GM18517 (cell line): ENCODE measurements at regions not wholly inside any gene's neighbourhood (a gene's known extent, or its start where the extent isn't known, plus 50 kb on each side); places are given as distances from the start of the nearest gene placed in this dataset.

Experiments
- ATAC-seq: cut with Tn5 transposase; IDR thresholded peaks from one replicate; pipeline ENCODE4 v1.9.1; 2021; ENCODE audit warnings: mild to moderate bottlenecking, moderate library complexity; ENCODE audit not compliant: unreplicated experiment

GRCh38 chr5:33312571-33313549 is 127.9 kb upstream of the TARS1 start:
- ATAC-seq: no peak

- no peak for ATAC-seq
Observed at GRCh38 chr5:33315189-33315588, 125.6 kb upstream of the TARS1 start.

GRCh38 chr5:33316773-33317172 is 124.0 kb upstream of the TARS1 start:
- ATAC-seq: no peak

GRCh38 chr5:33317271-33317670 is 123.5 kb upstream of the TARS1 start:
- no peak for ATAC-seq

- no peak for ATAC-seq
Observed at GRCh38 chr5:33319151-33319550, 121.6 kb upstream of the TARS1 start.

DNA sequence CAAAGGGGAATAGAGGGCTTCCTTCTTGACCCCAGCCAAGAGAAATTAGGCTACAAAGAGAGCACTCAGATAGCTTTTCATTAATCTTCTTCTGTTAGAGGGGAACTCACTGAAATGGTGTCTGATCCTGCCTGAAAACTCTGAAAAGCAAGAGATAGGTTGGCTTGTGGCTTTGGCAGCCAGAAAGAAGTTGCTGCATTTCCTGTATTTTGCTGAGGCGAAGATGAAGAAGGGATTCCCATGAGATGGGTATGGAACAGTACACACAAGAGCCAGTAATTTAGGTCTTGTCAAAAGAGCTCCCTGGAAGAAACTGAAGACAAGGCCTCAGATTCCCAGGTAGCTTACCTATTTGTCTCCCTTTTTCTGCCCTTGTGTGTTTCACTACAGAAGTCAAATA is 120.9 kb upstream of the TARS1 start:
- ATAC-seq: no peak

DNA sequence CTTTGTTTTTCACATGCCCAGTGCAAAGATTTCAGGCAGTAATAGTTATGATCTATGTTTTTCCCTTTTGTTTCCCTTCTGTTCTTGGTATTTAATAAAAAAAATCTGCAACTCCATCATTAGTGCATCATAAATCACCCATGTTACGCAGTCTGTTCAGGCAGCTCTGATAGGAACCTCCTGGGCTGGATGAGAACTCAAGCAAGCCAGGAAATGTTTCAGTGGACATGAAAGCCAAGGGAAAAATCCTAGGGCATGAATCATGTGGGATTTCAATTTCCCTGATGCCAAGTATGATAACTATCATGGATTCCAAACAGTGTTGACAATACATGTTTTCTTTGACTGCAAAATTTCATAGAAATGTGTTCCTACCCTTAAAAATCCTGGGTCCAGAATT is 119.7 kb upstream of the TARS1 start:
- no peak for ATAC-seq

DNA sequence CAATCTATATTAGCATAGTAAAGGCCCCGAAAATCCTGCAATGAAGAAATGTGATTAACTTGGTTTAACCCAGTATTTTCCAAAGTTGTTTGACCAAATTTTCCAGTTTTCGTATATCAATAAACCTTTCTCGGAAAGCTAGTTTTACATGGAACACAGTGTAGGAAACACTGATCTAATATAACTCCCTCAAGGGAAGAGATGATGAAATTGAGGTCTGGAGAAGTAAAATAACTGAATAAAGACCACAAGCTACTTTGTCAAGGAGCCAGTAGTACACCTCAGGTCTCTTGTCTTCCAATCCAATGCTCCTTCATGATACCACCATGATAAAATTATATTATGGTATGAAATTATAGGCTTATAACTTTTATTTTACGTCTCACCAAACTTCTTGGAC is 118.1 kb upstream of the TARS1 start:
- ATAC-seq: no peak

- ATAC-seq: no peak
Observed at GRCh38 chr5:33324667-33325307, 116.0 kb upstream of the TARS1 start.

DNA sequence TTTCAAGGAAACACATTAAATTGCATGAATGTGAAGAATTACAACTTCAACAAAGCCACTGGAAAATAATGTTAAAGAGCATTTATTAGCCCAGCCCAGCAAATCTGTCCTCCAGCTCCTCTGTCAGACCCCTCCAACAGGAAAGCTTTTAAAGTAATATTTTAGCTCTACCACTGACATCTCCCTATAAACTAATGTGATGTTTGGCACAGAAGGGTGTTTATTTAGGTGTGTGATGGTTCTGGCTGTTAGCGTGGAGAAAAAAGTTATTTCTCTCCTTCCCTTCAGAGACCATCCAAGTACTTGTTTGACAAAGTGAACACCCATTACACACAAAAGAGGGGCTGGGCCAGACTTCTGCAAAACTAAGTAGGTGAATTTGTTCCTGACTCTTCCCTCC is 111.9 kb upstream of the TARS1 start:
- no peak for ATAC-seq

DNA sequence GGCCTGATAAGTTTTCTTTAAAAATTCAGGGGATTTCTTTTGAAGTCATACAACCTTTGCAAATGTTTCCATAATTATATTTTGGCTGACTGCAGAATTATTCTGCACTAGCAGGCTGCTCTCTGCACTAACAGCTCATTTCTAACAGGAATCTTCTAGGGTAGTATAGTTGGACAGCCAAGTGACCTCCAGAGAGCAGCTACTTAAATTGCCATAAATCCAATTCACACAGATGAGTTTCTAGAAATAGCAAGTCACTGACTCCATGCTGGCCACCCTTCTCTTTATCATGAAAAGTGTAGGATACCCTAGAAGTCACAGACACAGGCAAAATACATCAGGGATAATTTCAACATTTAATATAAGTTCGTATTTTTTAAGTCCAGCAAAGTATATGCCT is 110.9 kb upstream of the TARS1 start:
- ATAC-seq: no peak

DNA sequence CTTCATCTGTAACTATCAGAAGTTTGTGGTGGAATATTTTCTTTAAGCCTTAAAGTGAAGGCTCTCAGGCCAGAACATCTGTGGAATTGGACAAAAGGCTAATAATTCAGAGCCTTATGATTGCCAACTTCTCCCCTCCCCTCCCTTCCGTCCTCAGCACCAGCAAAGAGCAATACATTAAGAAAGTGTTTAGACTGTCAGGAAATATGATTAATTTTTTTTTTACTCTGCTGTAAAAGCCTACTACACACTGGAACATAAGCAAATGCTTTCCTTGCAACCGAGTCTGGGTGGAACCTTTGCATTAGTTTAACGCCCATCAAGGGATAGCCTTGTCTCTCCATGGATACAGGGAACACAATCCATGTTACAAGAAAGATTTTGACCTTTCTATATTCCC is 110.3 kb upstream of the TARS1 start:
- ATAC-seq: no peak

DNA sequence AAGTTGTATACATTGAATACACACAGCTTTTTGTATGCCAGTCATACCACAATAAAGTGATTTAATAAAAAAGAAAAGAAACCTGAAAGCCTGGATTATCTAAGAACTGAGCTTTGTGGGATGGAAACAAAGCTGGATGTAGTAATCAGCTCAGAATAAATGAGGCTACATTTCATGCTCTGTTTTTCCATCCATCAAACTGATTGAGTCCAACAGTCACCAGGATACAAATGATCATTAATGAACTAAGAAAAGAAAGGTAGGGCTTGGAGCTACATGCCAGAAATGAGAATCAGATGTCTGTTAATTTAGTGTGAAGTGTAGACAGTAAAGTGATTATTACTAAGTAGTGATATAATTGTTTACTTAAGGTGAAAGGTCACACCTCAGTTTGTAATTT is 109.8 kb upstream of the TARS1 start:
- no peak for ATAC-seq

GRCh38 chr5:33332804-33333203 is 108.0 kb upstream of the TARS1 start:
- ATAC-seq: no peak

- ATAC-seq: no peak
Observed at GRCh38 chr5:33334829-33335228, 105.9 kb upstream of the TARS1 start.

DNA sequence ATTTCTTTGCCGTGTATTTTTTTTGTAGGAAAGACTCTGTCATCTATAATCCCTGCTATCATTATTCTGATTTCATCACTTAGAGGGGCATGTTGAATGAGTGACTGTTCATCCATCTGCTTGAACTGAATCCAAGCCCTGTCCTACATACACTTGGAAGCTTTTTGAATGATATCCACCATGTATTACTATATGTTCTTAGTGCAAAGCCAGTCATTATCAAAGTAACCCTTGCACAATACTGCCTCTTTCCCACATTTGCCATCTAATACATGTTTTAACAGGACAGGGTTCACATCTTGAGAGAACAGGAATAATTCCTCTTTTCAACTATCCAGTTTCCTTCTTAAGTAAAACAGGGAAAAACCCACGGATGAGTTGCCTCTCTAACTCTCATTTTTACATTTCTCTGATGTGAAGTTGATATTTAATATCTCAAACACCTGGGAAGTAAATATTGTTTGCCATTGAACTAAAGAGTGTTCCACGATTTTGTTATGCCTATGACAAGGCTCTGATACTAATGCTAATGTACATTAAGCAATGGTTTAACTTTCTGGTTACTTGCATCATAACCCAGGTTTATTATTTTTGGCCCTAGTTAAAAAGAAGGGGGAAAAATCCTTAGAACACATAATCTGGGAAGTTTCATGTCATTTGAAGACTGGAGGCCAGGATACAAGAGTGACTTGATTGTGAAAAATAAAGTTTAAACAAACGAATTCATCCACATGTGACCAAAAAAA is 103.7 kb upstream of the TARS1 start:
- ATAC-seq: no peak

GRCh38 chr5:33337637-33337992 is 103.2 kb upstream of the TARS1 start:
- no peak for ATAC-seq

DNA sequence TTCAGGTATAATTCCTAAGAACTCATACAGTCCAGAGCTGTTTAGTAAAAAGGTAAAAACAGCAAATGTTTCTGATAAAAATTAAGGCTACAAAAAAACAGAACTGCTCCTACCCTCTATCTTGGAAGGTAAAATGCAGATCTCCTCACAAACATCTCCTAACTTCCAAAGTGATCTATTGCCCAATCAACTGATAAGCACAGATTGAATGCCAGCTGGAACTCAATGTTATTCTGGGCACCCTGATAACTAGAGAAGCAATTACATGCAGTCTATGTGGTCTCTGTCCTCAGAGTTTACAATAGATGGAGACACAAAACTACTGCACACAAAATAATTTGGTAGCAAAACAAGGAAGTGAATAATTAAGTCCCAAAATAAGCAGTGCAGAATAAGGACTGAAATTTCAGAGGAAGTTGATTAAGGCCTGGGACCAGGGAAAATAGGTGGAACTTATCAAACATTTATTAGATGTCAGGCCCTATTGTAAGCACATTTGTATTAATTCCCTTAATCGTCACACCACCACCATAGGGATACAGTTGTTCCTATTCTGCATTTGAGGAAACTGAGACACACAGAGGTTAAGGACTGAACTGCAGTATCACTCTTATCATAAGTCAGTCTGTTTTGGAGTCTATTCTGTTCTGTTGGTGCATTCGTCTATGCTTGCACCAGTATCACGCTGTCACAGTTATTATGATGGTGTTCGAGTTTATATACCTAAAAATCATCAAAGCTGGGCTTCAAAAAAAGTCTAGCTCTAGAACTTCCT is 102.2 kb upstream of the TARS1 start:
- no peak for ATAC-seq

GRCh38 chr5:33339413-33339812 is 101.4 kb upstream of the TARS1 start:
- no peak for ATAC-seq

GRCh38 chr5:33340195-33340594 is 100.6 kb upstream of the TARS1 start:
- ATAC-seq: no peak

DNA sequence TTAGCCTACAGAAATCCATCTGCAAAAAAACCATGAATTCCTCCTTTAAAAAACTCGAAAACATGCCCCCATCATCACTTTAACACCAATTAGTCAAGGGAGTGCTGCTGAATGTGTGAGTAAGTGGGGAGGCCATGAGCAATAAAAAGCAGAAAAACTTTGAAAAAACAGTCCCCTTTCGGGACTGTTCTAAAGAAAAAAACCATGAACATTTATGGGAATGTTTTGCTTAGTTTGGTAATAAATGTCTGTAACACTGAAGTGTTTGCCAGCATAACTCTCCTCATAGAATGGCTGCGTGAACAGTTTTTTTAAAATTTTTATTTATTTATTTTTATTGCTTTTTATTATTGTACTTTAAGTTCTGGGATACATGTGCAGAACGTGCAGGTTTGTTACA is 99.4 kb upstream of the TARS1 start:
- no peak for ATAC-seq
